ENCODE measurements at regions not wholly inside any gene's neighbourhood (a gene's known extent, or its start where the extent isn't known, plus 50 kb on each side); places are given as distances from the start of the nearest gene placed in this dataset.

DNA sequence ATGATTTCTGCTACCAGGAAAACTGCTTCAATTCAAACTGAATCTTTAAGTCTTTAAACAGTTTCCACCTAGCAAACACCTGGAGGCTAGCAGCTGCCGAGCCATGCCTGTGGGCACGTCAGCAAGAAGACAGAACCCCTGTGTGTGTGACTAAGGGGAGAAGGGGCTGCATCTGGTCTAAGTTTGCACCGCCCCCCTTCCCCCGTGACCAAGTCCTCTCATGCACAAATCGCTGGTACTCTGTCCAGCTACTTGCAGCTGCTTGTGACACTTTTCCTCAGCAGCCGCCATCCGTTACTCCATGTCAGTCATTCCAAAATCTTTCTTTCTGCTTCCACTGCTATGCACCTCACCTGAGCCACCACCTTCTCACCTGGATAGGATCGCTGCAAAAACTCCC is 355.0 kb downstream of the SS18 start:
- no peaks in the 10 kb centered on the region for H3K9me3 ChIP-seq
- TF ChIP-seq CTCF (IDR thresholded peaks at IDR 0.05; ENCODE audit: low read depth, low read length): no peak
- H3K36me3 ChIP-seq: no peaks in the 10 kb centered on the region
- H3K27me3 ChIP-seq: no peaks in the 10 kb centered on the region
- H3K4me3 ChIP-seq (ENCODE audit: low read depth, low read length): no peak overlapping the region
- DNase-seq: no peak
- H3K4me1 ChIP-seq: no peaks in the 10 kb centered on the region

GRCh38 chr18:25734336-25734735 is 356.1 kb downstream of the SS18 start:
- H3K36me3 ChIP-seq: no peaks in the 10 kb centered on the region
- no peaks in the 10 kb centered on the region for H3K4me1 ChIP-seq
- H3K27me3 ChIP-seq: no peaks in the 10 kb centered on the region
- no peak for TF ChIP-seq CTCF (IDR thresholded peaks at IDR 0.05; ENCODE audit: low read depth, low read length)
- no peak overlapping the region for H3K4me3 ChIP-seq (ENCODE audit: low read depth, low read length)
- no peaks in the 10 kb centered on the region for H3K9me3 ChIP-seq
- DNase-seq: no peak

GRCh38 chr18:25732862-25733261 is 357.6 kb downstream of the SS18 start:
- H3K4me1 ChIP-seq: no peaks in the 10 kb centered on the region
- H3K36me3 ChIP-seq: no peaks in the 10 kb centered on the region
- no peaks in the 10 kb centered on the region for H3K27me3 ChIP-seq
- TF ChIP-seq CTCF (IDR thresholded peaks at IDR 0.05; ENCODE audit: low read depth, low read length): no peak
- no peak overlapping the region for H3K4me3 ChIP-seq (ENCODE audit: low read depth, low read length)
- no peaks in the 10 kb centered on the region for H3K9me3 ChIP-seq
- DNase-seq: no peak

DNA sequence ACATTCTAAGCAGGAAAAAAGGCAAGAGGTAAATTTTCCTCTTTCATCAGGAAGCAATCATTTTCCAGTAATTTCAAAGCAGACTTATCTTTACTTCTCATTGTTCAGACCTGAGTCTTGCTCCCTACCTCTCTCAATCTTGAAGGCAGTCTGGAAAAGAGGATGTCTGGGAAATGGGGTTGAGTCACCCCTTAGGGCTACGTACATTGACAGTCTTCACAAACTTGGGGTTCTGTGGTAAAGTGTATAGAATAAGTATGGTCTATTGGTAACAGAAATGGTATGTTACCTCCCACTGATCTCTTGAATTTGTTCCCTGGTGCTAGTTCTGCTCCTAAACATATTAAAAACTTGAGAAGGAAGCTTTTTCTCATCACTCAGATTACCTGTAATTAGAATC is 361.3 kb downstream of the SS18 start:
- no peak overlapping the region for H3K4me3 ChIP-seq (ENCODE audit: low read depth, low read length)
- H3K9me3 ChIP-seq: no peaks in the 10 kb centered on the region
- DNase-seq: no peak
- H3K36me3 ChIP-seq: no peaks in the 10 kb centered on the region
- no peaks in the 10 kb centered on the region for H3K4me1 ChIP-seq
- no peak for TF ChIP-seq CTCF (IDR thresholded peaks at IDR 0.05; ENCODE audit: low read depth, low read length)
- H3K27me3 ChIP-seq: no peaks in the 10 kb centered on the region

GRCh38 chr18:25727281-25727985 is 363.0 kb downstream of the SS18 start:
- Histone ChIP-seq H3K36me3 (no peaks in the 10 kb centered on the region), H3K9me3 (no peaks in the 10 kb centered on the region), H3K4me1 (no peaks in the 10 kb centered on the region), H3K4me3 (ENCODE audit: low read depth, low read length) (no peak overlapping the region), H3K27me3 (no peaks in the 10 kb centered on the region)
- DNase-seq: no peak
- TF ChIP-seq CTCF (IDR thresholded peaks at IDR 0.05; ENCODE audit: low read depth, low read length): no peak

- Histone ChIP-seq H3K4me3 (ENCODE audit: low read depth, low read length) (no peak overlapping the region), H3K9me3 (no peaks in the 10 kb centered on the region), H3K27me3 (no peaks in the 10 kb centered on the region), H3K4me1 (no peaks in the 10 kb centered on the region), H3K36me3 (no peaks in the 10 kb centered on the region)
- no peak for TF ChIP-seq CTCF (IDR thresholded peaks at IDR 0.05; ENCODE audit: low read depth, low read length)
- DNase-seq: no peak
Measured at GRCh38 chr18:25726298-25726697, 364.1 kb downstream of the SS18 start.
